GM21526 (cell line): ENCODE measurements at regions not wholly inside any gene's neighbourhood (a gene's known extent, or its start where the extent isn't known, plus 50 kb on each side); places are given as distances from the start of the nearest gene placed in this dataset.

Experiments used
- ATAC-seq: cut with Tn5 transposase; IDR thresholded peaks from one replicate; pipeline ENCODE4 v1.9.1; 2021; ENCODE audit warnings: moderate library complexity; ENCODE audit not compliant: unreplicated experiment, low FRiP score

DNA sequence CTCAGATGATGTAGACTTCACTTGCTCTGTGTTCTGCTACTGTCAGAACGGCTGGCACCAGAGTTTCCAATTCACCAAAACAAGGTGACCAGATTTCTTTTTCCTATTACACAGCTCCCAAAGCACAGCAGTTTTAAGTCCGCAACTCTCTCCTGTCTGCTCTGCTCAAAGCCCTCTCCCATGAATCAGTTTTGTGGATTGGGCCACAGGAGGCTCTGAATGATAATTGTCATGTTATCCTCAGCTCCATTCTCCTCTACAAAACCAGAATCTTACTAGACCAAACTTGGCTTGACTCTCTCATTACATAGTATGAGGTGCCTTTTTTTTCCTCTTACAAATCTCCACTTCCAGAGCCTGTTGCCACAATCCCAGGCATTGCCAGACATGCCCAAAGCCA lies 223.5 kb downstream of the SNX13 start:
- no peak for ATAC-seq

DNA sequence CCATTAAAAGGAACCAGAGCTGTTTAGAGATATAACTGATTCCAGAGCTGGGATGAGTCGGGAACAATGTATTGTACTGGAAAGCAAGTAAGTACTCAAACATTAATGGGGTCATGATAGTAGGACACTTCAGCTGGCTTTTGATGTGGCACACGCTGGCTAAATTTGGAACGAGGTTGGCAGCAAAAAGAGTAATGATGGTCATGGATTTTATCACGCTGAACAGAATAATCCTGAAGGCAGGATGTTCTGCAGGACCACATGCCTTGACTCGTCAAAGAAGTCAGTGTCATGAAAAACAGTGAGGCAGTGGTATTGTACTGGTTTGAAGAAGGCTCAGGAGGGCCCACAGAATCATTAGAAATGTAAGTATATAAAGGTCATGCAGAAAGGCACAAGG lies 220.3 kb downstream of the SNX13 start:
- ATAC-seq, result no peak

DNA sequence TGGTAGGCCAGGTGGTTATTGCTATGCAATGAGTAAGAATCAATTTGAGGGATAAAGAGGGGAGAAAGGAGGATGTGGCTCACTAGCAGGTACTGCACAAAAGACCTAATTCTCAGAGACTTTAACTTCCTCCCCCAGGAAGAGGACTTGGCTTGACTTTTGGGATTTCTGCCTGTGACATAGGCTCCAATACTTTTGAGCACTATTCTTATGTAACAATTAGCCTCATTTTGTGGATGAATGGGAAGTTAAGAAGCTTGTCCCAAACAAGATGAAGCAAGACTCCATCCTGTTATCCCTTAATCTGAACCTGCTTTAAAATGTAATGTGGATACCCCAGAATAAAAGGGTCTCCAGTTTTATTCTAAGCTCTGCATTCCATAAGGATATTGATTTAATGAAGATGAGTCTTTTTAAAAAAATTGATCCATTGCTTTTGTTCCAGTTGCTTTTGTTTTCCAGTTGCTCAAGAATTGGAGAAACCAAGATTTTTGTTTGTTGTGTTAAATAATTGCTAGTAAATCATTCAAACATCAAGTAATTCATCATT lies 218.5 kb downstream of the SNX13 start:
- ATAC-seq, result no peak

DNA sequence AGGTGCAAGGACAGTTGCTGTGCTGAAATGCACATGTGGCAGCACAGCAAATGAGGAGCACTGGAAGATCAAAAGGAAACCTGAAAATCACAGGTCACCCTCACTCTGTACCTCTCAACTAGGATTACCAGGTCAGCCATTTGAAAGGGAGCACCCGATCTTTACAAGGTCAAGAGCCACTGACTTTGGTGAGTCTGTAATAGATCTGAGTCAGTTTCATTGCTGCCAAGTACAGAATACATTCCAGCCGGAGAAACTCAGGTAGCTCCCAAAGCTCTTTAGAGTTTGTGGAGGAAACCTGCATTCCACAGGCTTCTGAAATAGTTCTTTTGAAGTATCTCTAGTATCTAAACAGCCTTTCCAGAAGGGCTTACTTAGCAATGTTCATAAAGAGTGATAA lies 217.5 kb downstream of the SNX13 start:
- no peak for ATAC-seq

DNA sequence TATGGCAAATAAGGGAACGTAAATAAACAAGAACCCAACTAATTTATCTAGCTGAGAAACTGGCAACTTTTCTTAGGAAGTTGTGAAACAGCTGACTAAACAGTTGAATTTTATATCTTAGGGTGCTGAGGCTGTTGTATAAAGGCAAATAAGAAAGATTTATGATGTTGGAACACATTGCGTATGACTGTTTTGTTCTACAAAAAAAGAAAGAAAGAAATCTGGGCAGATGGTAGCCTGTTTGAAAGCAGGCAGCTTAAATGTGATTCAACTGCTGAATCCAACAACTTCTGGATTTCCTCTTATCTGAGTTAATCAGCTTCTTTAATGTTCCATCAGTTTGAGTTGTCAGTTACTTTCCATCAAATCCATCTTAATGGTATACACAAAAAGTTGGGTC lies 214.5 kb downstream of the SNX13 start:
- no peak for ATAC-seq

DNA sequence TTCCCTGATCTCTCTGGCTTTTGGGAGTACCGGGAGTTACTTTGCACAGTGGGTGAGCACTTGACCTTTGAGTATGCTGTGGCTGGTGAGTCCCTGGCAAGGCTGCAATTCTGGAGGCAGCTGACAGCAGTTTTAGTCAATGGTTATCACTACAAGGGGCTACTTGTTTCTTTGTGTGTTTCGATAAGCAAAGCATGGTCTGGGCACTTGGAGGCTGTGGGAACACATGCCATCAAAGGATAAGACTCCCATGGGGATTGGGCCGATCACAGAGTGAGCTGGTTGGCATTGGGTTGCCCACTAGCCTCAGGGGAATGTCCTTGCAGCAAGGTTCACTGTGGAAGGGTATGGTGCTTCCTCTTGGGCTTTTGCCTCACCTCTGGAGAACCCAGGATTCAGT lies 208.2 kb downstream of the SNX13 start:
- ATAC-seq, result no peak
